Hepatocyte (in vitro differentiated cells): ENCODE measurements at regions not wholly inside any gene's neighbourhood (a gene's known extent, or its start where the extent isn't known, plus 50 kb on each side); places are given as distances from the start of the nearest gene placed in this dataset.

Experiments
- DNase-seq: peaks from one replicate; pipeline ENCODE4 v3.0.0-alpha.2; 2016; ENCODE audit warnings: low spot score
- H2AFZ ChIP-seq: fragments of 200-600 bp; sonication (generic); 2 replicates; pipeline ENCODE4 v1.6.0; 2016; ENCODE audit warnings: antibody characterized with exemption, mild to moderate bottlenecking
- H3K27ac ChIP-seq: fragments of 200-600 bp; sonication (generic); 2 replicates; pipeline ENCODE4 v1.5.1; 2016; ENCODE audit warnings: mild to moderate bottlenecking
- H3K27me3 ChIP-seq: fragments of 200-600 bp; sonication (generic); 2 replicates; pipeline ENCODE4 v1.6.1; 2016
- H3K36me3 ChIP-seq: fragments of 200-600 bp; sonication (generic); replicated peaks from 2 replicates; pipeline ENCODE4 v1.5.1; 2016; ENCODE audit warnings: low read depth; ENCODE audit not compliant: insufficient read depth
- H3K4me1 ChIP-seq: fragments of 200-600 bp; sonication (generic); 2 replicates; pipeline ENCODE4 v1.5.1; 2016; ENCODE audit warnings: mild to moderate bottlenecking, moderate library complexity; ENCODE audit not compliant: insufficient read depth
- H3K4me2 ChIP-seq: fragments of 200-600 bp; sonication (generic); 2 replicates; pipeline ENCODE4 v1.6.0; 2016
- H3K4me3 ChIP-seq: fragments of 200-600 bp; sonication (generic); 2 replicates; pipeline ENCODE4 v1.5.1; 2016; ENCODE audit warnings: mild to moderate bottlenecking
- H3K79me2 ChIP-seq: fragments of 200-600 bp; sonication (generic); 2 replicates; pipeline ENCODE4 v1.6.0; 2017; ENCODE audit warnings: mild to moderate bottlenecking
- H3K9me2 ChIP-seq: fragments of 200-600 bp; sonication (generic); replicated peaks from 2 replicates; pipeline ENCODE4 v1.6.0; 2017; ENCODE audit warnings: mild to moderate bottlenecking; ENCODE audit not compliant: insufficient read depth
- H3K9me3 ChIP-seq: fragments of 200-600 bp; sonication (generic); 2 replicates; pipeline ENCODE4 v1.5.1; 2016; ENCODE audit warnings: low read depth, mild to moderate bottlenecking
- H4K20me1 ChIP-seq: fragments of 200-600 bp; sonication (generic); 2 replicates; pipeline ENCODE4 v1.6.0; 2016; ENCODE audit warnings: mild to moderate bottlenecking; ENCODE audit not compliant: insufficient read depth, poor library complexity, severe bottlenecking
- CTCF ChIP-seq: fragments of 200-600 bp; sonication (generic); IDR thresholded peaks from 2 replicates; pipeline ENCODE4 v1.5.1; 2016; ENCODE audit warnings: antibody characterized with exemption, mild to moderate bottlenecking; ENCODE audit not compliant: poor library complexity
- EZH2 ChIP-seq: fragments of 200-600 bp; sonication (generic); IDR thresholded peaks from 2 replicates; pipeline ENCODE4 v1.6.1; 2016; ENCODE audit warnings: antibody characterized with exemption, mild to moderate bottlenecking, borderline replicate concordance
- EZH2phosphoT487 ChIP-seq: fragments of 200-600 bp; sonication (generic); IDR thresholded peaks from one replicate; pipeline ENCODE4 v1.6.1; 2018; ENCODE audit warnings: antibody characterized with exemption, mild to moderate bottlenecking, low read depth, moderate library complexity; ENCODE audit not compliant: unreplicated experiment, severe bottlenecking
- WGBS: methylation state at CpG from one replicate; pipeline ENCODE4 v1.1.6; 2016; ENCODE audit warnings: low lambda C conversion rate; ENCODE audit errors: missing lambda C conversion rate; 5-methylcytosine and 5-hydroxymethylcytosine counted together

DNA sequence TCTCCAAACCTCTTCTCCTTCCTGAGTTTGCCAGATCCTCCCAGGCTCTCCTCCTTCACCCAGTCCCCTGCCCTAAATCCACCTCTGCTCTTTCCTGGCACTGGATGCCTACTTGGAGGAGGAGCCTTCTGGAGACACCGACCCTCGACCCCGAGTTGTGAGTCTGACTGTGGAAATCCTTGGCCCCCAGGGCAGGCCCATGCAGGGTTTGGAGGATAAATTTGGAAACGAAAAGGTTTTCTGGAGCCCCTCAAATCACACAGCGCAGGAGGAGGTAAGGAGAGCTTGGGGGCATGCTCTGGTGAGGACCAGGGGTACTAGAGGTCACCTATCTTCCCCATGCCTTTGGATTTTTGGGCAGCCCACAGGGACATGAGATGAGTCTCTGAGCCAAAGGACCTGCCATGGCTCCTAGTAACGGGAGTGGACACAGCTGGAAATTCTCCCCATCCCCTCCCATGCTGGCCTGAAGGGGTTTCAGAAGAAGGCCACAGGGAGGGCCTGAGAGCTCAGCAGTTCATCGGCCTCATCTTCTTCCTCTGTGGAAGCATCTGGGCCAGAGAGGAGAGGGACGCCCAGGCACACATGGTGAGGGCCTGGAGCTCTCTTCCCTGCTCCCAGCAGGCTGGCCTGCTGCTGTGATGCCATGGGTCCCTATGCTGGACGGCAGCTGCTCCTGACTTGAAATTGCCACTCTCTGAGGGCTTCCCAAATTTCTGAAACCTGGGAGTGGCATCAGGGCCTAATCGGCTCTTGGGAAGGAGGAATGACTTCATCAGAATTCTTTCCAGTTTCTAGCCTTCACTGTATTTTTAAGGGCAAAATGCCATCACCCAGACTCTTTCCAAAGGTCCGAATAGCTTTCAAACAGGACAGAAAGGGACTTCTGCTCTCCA is 68.6 kb upstream of the ITGA11 start:
- H3K79me2 ChIP-seq, result no peaks in the 10 kb centered on the region
- TF ChIP-seq CTCF (no peak), EZH2phosphoT487 (no peak), EZH2 (no peak)
- no peaks in the 10 kb centered on the region for H3K9me3 ChIP-seq
- H3K4me3 ChIP-seq, result no peak overlapping the region
- H3K27ac ChIP-seq, result no peak overlapping the region
- no peaks in the 10 kb centered on the region for H3K36me3 ChIP-seq
- no peak for DNase-seq
- no peaks in the 10 kb centered on the region for H4K20me1 ChIP-seq
- WGBS, result 89% methylated on average over 11 of the region's 11 CpGs
- H3K27me3 ChIP-seq, result no peaks in the 10 kb centered on the region
- no peaks in the 10 kb centered on the region for H3K9me2 ChIP-seq
- H3K4me2 ChIP-seq, result no peak overlapping the region
- no peaks in the 10 kb centered on the region for H3K4me1 ChIP-seq
- H2AFZ ChIP-seq, result no peak overlapping the region

DNA sequence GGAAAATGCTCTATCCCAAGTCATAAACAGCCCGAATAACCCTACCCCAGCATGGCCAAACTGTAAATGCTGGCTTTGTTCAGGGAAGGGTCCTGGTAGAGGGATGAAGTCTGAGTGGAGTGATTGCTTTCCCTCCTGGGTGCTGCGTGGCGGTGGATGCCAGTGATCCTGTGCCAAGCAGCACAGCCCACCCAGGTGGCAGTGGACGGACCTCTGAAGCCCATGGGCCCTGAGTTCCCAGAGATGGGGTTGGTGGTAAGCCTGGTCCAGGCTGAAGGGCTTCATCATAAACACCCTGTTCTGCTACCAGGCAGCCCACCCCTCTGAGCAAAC is 69.3 kb upstream of the ITGA11 start:
- DNase-seq, result no peak
- WGBS, result 92% methylated on average over 4 of the region's 4 CpGs

GRCh38 chr15:68501616-68502015 is 69.7 kb upstream of the ITGA11 start:
- H3K27ac ChIP-seq, result no peak overlapping the region
- no peak for TF ChIP-seq EZH2
- TF ChIP-seq EZH2phosphoT487, result no peak
- no peak for TF ChIP-seq CTCF
- H3K9me3 ChIP-seq, result no peaks in the 10 kb centered on the region
- no peaks in the 10 kb centered on the region for H3K36me3 ChIP-seq
- H4K20me1 ChIP-seq, result no peaks in the 10 kb centered on the region
- no peaks in the 10 kb centered on the region for H3K79me2 ChIP-seq
- no peaks in the 10 kb centered on the region for H3K27me3 ChIP-seq
- WGBS, result 87% methylated on average over 2 of the region's 2 CpGs
- H3K4me3 ChIP-seq, result no peak overlapping the region
- no peaks in the 10 kb centered on the region for H3K9me2 ChIP-seq
- no peak overlapping the region for H2AFZ ChIP-seq
- H3K4me1 ChIP-seq, result no peaks in the 10 kb centered on the region
- H3K4me2 ChIP-seq, result no peak overlapping the region
- no peak for DNase-seq

More for the DNA sequence above, 69.3 kb upstream of the ITGA11 start:
- Histone ChIP-seq H2AFZ (no peak overlapping the region), H3K36me3 (no peaks in the 10 kb centered on the region), H3K9me2 (no peaks in the 10 kb centered on the region), H3K4me1 (no peaks in the 10 kb centered on the region), H3K4me2 (no peak overlapping the region), H3K27ac (no peak overlapping the region), H3K4me3 (no peak overlapping the region), H3K79me2 (no peaks in the 10 kb centered on the region), H3K27me3 (no peaks in the 10 kb centered on the region), H3K9me3 (no peaks in the 10 kb centered on the region), H4K20me1 (no peaks in the 10 kb centered on the region)
- no peak for TF ChIP-seq CTCF
- TF ChIP-seq EZH2, result no peak
- TF ChIP-seq EZH2phosphoT487, result no peak
